HEK293 (cell line): ENCODE measurements at regions not wholly inside any gene's neighbourhood (a gene's known extent, or its start where the extent isn't known, plus 50 kb on each side); places are given as distances from the start of the nearest gene placed in this dataset.

ENCODE experiments used
- CTCF ChIA-PET: fragments of 350-600 bp; formaldehyde crosslinking; extraction: SDS; loops from one replicate; lab custom pipeline; 2021; ENCODE audit warnings: antibody characterized with exemption; lab: Yijun Ruan, JAX
- POLR2A ChIA-PET: fragments of 300-600 bp; formaldehyde crosslinking; extraction: SDS; loops from one replicate; lab custom pipeline; 2020; ENCODE audit warnings: antibody characterized with exemption, inconsistent platforms; lab: Yijun Ruan, JAX
- H3K27ac ChIP-seq: fragments of 200-500 bp; sonication (Bioruptor generic); 2 replicates; pipeline ENCODE4 v1.5.1; 2014; ENCODE audit warnings: low read depth, low read length, control low read depth, inconsistent platforms; ENCODE audit errors: extremely low read depth
- H3K36me3 ChIP-seq, 2 experiments: fragments of 200-500 bp in 1 of 2; sonication (Bioruptor generic) in 1 of 2; 1 replicate in 1 of 2; 2 replicates in 1 of 2; pipeline ENCODE4 v1.5.1; 2014 to 2017; ENCODE audit warnings: inconsistent platforms in 2 of 2, low read length in 2 of 2; ENCODE audit not compliant: control insufficient read depth in 2 of 2, insufficient read depth in 1 of 2
- H3K4me1 ChIP-seq: fragments of 200-500 bp; sonication (Bioruptor generic); 2 replicates; pipeline ENCODE4 v1.5.1; 2014; ENCODE audit warnings: mild to moderate bottlenecking, low read length, inconsistent platforms; ENCODE audit not compliant: control insufficient read depth, insufficient read depth
- H3K4me3 ChIP-seq: 2 replicates; pipeline ENCODE4 v1.5.1; 2011; ENCODE audit warnings: low read depth, mild to moderate bottlenecking, control low read depth, low read length, moderate library complexity
- H3K9me3 ChIP-seq: fragments of 200-500 bp; sonication (Bioruptor generic); 2 replicates; pipeline ENCODE4 v1.5.1; 2014; ENCODE audit warnings: low read depth, low read length, inconsistent platforms; ENCODE audit not compliant: control insufficient read depth, insufficient read depth
- KLF10 ChIP-seq: fragments of 450-650 bp; IDR thresholded peaks from 2 replicates; pipeline ENCODE4 v1.5.1; 2018; ENCODE audit warnings: missing biosample characterization, mild to moderate bottlenecking, missing genetic modification characterization
- PRDM6 ChIP-seq: fragments of 450-650 bp; formaldehyde crosslinking; IDR thresholded peaks from 2 replicates; pipeline ENCODE4 v1.5.1; 2017; ENCODE audit warnings: missing biosample characterization, missing genetic modification characterization
- SETDB1 ChIP-seq: IDR thresholded peaks from one replicate; pipeline ENCODE4 v1.6.1; 2017; ENCODE audit warnings: mild to moderate bottlenecking, low read length, moderate library complexity, mixed read lengths; ENCODE audit not compliant: insufficient read length
- WT1 ChIP-seq: fragments of 450-650 bp; formaldehyde crosslinking; IDR thresholded peaks from 2 replicates; pipeline ENCODE4 v1.5.1; 2016; ENCODE audit warnings: missing biosample characterization, missing genetic modification characterization
- ZEB2 ChIP-seq: fragments of 450-650 bp; formaldehyde crosslinking; IDR thresholded peaks from 2 replicates; pipeline ENCODE4 v1.5.1; 2016; ENCODE audit warnings: missing biosample characterization, missing genetic modification characterization
- ZFHX2 ChIP-seq: fragments of 450-650 bp; formaldehyde crosslinking; conservative IDR thresholded peaks from 2 replicates; pipeline ENCODE4 v1.5.1; 2016; ENCODE audit warnings: missing biosample characterization, missing genetic modification characterization
- ZFP41 ChIP-seq: fragments of 450-650 bp; formaldehyde crosslinking; IDR thresholded peaks from 2 replicates; pipeline ENCODE4 v1.5.1; 2016; ENCODE audit warnings: missing biosample characterization, missing genetic modification characterization, borderline replicate concordance
- ZFP69B ChIP-seq: fragments of 450-650 bp; formaldehyde crosslinking; IDR thresholded peaks from 2 replicates; pipeline ENCODE4 v1.5.1; 2016; ENCODE audit warnings: missing biosample characterization, missing genetic modification characterization
- ZNF132 ChIP-seq: fragments of 450-650 bp; formaldehyde crosslinking; IDR thresholded peaks from 2 replicates; pipeline ENCODE4 v1.5.1; 2017; ENCODE audit warnings: missing biosample characterization, missing genetic modification characterization, borderline replicate concordance
- ZNF157 ChIP-seq: fragments of 450-650 bp; formaldehyde crosslinking; IDR thresholded peaks from 2 replicates; pipeline ENCODE4 v1.5.1; 2016; ENCODE audit warnings: missing biosample characterization, missing genetic modification characterization
- ZNF18 ChIP-seq: fragments of 450-650 bp; formaldehyde crosslinking; IDR thresholded peaks from 2 replicates; pipeline ENCODE4 v1.5.1; 2016; ENCODE audit warnings: missing biosample characterization, missing genetic modification characterization
- ZNF184 ChIP-seq: fragments of 450-650 bp; IDR thresholded peaks from 2 replicates; pipeline ENCODE4 v1.5.1; 2018; ENCODE audit warnings: missing biosample characterization, mild to moderate bottlenecking, missing genetic modification characterization
- ZNF221 ChIP-seq: fragments of 450-650 bp; formaldehyde crosslinking; IDR thresholded peaks from 2 replicates; pipeline ENCODE4 v1.5.1; 2017; ENCODE audit warnings: missing biosample characterization, missing genetic modification characterization, borderline replicate concordance
- ZNF311 ChIP-seq: fragments of 450-650 bp; formaldehyde crosslinking; IDR thresholded peaks from 2 replicates; pipeline ENCODE4 v1.5.1; 2017; ENCODE audit warnings: missing biosample characterization, missing genetic modification characterization, borderline replicate concordance
- ZNF473 ChIP-seq: fragments of 450-650 bp; formaldehyde crosslinking; IDR thresholded peaks from 2 replicates; pipeline ENCODE4 v1.5.1; 2017; ENCODE audit warnings: missing biosample characterization, missing genetic modification characterization
- ZNF48 ChIP-seq: fragments of 450-650 bp; formaldehyde crosslinking; IDR thresholded peaks from 2 replicates; pipeline ENCODE4 v1.5.1; 2016; ENCODE audit warnings: missing biosample characterization, missing genetic modification characterization
- ZNF555 ChIP-seq: fragments of 450-650 bp; formaldehyde crosslinking; conservative IDR thresholded peaks from 2 replicates; pipeline ENCODE4 v1.5.1; 2017; ENCODE audit warnings: missing biosample characterization, mild to moderate bottlenecking, missing genetic modification characterization, inconsistent platforms
- ZNF624 ChIP-seq: fragments of 450-650 bp; formaldehyde crosslinking; IDR thresholded peaks from 2 replicates; pipeline ENCODE4 v1.5.1; 2017; ENCODE audit warnings: missing biosample characterization, missing genetic modification characterization
- ZNF660 ChIP-seq: fragments of 450-650 bp; IDR thresholded peaks from 2 replicates; pipeline ENCODE4 v1.5.1; 2018; ENCODE audit warnings: missing biosample characterization, mild to moderate bottlenecking, missing genetic modification characterization
- ZNF664 ChIP-seq: fragments of 450-650 bp; formaldehyde crosslinking; IDR thresholded peaks from 2 replicates; pipeline ENCODE4 v1.5.1; 2016; ENCODE audit warnings: missing biosample characterization, missing genetic modification characterization
- ZNF777 ChIP-seq: fragments of 450-650 bp; formaldehyde crosslinking; IDR thresholded peaks from 2 replicates; pipeline ENCODE4 v1.5.1; 2017; ENCODE audit warnings: missing biosample characterization, missing genetic modification characterization, borderline replicate concordance
- ZNF792 ChIP-seq: fragments of 450-650 bp; formaldehyde crosslinking; IDR thresholded peaks from 2 replicates; pipeline ENCODE4 v1.5.1; 2016; ENCODE audit warnings: missing biosample characterization, missing genetic modification characterization

DNA sequence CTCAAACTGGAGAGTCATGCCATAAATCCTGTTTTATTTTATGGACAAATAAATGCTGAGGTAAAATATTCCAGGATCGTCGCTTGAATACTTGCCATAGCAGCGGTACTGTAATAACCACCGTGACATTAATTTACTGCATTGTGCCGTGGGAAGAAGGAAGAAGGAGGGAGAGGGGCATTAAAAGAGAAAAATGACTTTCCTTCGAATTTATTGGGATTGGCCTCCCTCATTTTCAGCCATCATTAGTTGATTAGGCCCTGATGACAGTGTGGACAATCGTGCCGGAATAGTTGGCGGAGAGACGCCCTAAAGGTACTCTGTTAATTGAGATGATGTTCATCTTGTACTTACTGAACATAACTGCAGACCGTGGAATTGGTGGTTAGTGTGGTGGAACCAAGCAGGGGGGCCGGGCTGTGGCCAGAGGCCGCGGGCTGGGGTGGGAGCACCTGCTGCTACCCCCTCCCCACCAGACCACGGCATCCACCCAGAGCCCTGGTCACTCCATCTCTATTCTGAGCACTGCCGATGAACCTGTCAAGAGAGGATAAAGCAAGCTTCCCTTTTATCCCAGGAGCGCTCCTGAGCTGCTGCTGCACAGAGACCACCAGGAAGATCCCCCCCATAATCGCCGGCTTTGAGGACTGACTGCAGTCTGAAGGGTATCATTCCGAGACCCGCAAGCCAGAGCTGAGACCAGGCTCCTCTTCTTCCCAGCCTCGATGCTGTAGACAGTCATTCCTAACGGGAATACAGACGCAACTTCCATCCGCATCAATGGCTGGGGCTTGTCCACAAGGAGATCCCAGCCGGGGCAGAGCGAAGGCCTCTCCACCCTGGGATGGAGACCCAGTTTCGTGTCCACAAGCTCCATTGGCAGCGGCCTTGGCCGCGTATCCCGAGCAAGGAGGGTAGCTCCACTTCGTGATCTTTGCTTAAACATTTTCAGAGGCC, 168.3 kb upstream of the TSHZ3 start (continued):
- TF ChIP-seq ZNF18 (tag by site-specific recombination) (no peak), SETDB1 (no peak)
- TF ChIP-seq, all 188 proteins: peak for 0

DNA sequence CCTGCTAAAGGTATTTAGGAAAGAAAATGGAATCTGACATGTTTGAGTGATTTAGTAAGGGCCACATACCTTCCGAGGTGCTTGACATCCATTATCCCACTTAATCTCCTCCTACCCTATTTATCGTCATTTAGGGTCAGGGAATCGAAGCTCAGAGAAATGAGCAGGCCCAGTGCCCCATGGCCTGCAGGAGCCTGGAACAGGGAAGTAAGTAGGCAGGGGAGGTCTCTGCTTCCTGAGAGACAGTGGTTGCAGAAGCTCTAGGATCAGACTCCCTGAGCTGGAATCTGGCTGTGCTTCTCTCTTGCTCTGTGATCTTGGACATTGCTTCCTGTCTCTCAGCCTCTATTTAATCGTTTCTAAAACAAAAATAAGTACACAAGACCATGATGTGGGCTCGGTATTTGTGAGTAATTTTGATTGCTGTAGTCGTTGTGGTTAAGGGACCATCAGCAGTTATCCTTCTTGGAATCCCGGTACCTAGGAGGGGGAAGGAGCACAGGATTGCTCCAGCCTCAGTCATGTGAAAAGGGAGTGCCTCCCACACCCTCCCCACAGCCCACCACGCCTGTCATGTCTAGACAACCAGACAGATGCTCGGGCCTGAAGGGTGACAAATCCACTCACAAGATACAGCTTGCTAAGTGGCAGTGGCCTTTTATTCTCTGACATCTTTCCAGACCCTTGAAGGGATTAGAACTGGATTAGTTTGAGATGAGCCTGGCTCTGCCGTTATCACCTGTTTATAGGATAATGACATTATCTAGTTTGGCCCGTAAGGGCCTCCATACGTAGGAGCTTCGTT, 169.2 kb upstream of the TSHZ3 start:
- ChIA-PET CTCF (interaction anchor here (1.2 kb wide), 2 partner anchors 464 to 706 kb away, joined by 3 to 6 read pairs; no protein-coding TSS in a partner anchor), POLR2A (no interaction called here)
- Histone ChIP-seq H3K9me3 (peaks cover 14% of the 10 kb centered on the region), H3K4me1 (peaks cover 3% of the 10 kb centered on the region; the same call in 1 of the 2 replicates), H3K27ac (no peak overlapping the region), H3K36me3 (0 out of 3 replicates have a peak, but pooled peaks cover 0 to 3% of the 10 kb centered on the region in 2 experiments), H3K4me3 (no peak overlapping the region)
- TF ChIP-seq PRDM6 (tag by site-specific recombination) (no peak), KLF10 (tag by site-specific recombination) (no peak), ZNF555 (tag by site-specific recombination) (no peak), ZNF792 (tag by site-specific recombination) (no peak), ZNF132 (tag by site-specific recombination) (no peak), ZNF221 (no peak), ZNF664 (tag by site-specific recombination) (no peak), ZNF473 (no peak), ZNF48 (no peak), ZEB2 (tag by site-specific recombination) (no peak), ZNF157 (tag by site-specific recombination) (no peak), ZNF184 (tag by site-specific recombination) (no peak)

DNA sequence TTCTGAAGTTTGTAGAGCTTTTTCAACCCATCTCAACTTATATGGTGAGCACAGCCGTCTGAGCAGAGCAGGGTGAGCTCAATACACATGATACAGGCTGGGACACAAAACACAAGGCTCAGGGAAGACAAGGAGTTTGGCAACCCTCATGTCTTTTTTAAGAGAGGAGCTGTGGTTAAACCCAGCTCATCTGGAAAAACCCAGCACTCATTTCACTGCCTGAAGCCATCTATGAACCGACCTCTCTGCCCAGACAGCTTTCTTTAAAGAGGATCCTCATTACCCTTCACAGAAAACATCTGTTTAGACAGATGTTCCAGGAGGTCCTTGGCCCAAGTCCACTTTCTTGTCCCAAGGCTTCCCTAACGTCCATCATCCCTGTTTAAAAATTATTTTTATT, 170.0 kb upstream of the TSHZ3 start:
- no peak overlapping the region for H3K27ac ChIP-seq
- H3K36me3 ChIP-seq: 0 out of 3 replicates have a peak, but pooled peaks cover 0 to 3% of the 10 kb centered on the region in 2 experiments
- POLR2A ChIA-PET: no interaction called here
- H3K4me3 ChIP-seq: no peak overlapping the region
- H3K9me3 ChIP-seq: peaks cover 18% of the 10 kb centered on the region
- CTCF ChIA-PET: interaction anchor here (1.2 kb wide), 1 partner anchor 705 kb away, joined by 6 read pairs; no protein-coding TSS in a partner anchor
- H3K4me1 ChIP-seq: peaks cover 3% of the 10 kb centered on the region; the same call in 1 of the 2 replicates
- TF ChIP-seq ZFP41 (tag by site-specific recombination) (no peak), ZNF311 (tag by site-specific recombination) (no peak), ZFHX2 (tag by site-specific recombination) (no peak), ZNF624 (tag by site-specific recombination) (no peak), ZFP69B (tag by site-specific recombination) (no peak), ZNF660 (tag by site-specific recombination) (no peak), ZNF777 (tag by site-specific recombination) (no peak), WT1 (tag by site-specific recombination) (no peak)
- TF ChIP-seq, all 188 proteins: peak for 0
